Nephron (organoid): ENCODE measurements at regions not wholly inside any gene's neighbourhood (a gene's known extent, or its start where the extent isn't known, plus 50 kb on each side); places are given as distances from the start of the nearest gene placed in this dataset.

Source experiments
- H3K27ac Mint-ChIP-seq, 3 experiments: 2 replicates each; pipeline ENCODE4 v1.8.0; 2020; ENCODE audit warnings: mixed read lengths in 3 of 3, mild to moderate bottlenecking in 2 of 3, moderate library complexity in 1 of 3
- H3K27me3 Mint-ChIP-seq: 2 replicates; pipeline ENCODE4 v1.8.0; 2021; ENCODE audit warnings: low read depth, mild to moderate bottlenecking, moderate library complexity, mixed read lengths
- H3K36me3 Mint-ChIP-seq: 2 replicates; pipeline ENCODE4 v1.8.0; 2020; ENCODE audit warnings: low read depth, mixed read lengths
- H3K4me1 Mint-ChIP-seq: 2 replicates; pipeline ENCODE4 v1.8.0; 2020; ENCODE audit warnings: mixed read lengths
- H3K4me3 Mint-ChIP-seq, 3 experiments: 2 replicates each; pipeline ENCODE4 v1.8.0; 2020; ENCODE audit warnings: mild to moderate bottlenecking in 3 of 3, mixed read lengths in 3 of 3, moderate library complexity in 2 of 3
- H3K9me3 Mint-ChIP-seq: 2 replicates; pipeline ENCODE4 v1.8.0; 2020; ENCODE audit warnings: mixed read lengths
- TF ChIP-seq, protein P1 (sequence below), 3 experiments: fragments of 200-600 bp; sonication (generic); IDR thresholded peaks; one replicate each; pipeline ENCODE4 v1.5.0; 2021; ENCODE audit warnings: antibody characterized with exemption in 3 of 3; ENCODE audit not compliant: unreplicated experiment in 3 of 3

DNA sequence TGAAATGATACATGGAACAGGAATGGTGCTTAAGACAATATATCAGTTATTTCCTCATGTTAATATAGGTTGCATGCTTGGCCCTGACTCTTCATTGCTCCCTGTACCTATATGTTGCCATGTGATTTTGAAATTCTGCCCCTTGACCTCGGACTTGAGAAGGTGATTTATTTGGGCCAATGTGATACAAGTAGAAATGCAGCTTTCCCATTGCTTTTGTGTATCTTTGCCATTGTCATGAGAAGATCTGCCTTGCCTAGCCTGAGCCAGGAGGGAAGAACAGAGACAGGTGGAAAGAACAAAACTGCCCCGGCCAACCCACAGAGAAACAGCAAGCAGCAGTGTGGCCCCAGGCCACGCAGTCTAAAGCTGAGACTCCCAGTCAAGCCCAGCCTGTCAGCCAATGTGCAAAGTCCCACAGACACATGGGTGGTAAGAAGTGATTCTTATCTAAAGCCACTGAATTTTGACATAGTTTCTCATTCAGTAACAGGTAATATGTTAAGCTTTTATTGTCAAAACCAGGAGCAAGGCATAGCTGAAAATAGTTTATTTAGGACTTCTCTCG lies 245.7 kb upstream of the RND3 start:
- Mint-ChIP-seq H3K36me3 (no peaks in the 10 kb centered on the region), H3K9me3 (no peaks in the 10 kb centered on the region), H3K4me1 (peaks cover 7% of the 10 kb centered on the region), H3K4me3 (no peak overlapping the region), H3K27ac (no peak overlapping the region), H3K27me3 (peaks cover 3% of the 10 kb centered on the region)
- TF ChIP-seq, protein P1, sequence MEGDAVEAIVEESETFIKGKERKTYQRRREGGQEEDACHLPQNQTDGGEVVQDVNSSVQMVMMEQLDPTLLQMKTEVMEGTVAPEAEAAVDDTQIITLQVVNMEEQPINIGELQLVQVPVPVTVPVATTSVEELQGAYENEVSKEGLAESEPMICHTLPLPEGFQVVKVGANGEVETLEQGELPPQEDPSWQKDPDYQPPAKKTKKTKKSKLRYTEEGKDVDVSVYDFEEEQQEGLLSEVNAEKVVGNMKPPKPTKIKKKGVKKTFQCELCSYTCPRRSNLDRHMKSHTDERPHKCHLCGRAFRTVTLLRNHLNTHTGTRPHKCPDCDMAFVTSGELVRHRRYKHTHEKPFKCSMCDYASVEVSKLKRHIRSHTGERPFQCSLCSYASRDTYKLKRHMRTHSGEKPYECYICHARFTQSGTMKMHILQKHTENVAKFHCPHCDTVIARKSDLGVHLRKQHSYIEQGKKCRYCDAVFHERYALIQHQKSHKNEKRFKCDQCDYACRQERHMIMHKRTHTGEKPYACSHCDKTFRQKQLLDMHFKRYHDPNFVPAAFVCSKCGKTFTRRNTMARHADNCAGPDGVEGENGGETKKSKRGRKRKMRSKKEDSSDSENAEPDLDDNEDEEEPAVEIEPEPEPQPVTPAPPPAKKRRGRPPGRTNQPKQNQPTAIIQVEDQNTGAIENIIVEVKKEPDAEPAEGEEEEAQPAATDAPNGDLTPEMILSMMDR (IDR thresholded peaks at IDR 0.05; ENCODE audit: unreplicated experiment in 3 of 3) = no peak

DNA sequence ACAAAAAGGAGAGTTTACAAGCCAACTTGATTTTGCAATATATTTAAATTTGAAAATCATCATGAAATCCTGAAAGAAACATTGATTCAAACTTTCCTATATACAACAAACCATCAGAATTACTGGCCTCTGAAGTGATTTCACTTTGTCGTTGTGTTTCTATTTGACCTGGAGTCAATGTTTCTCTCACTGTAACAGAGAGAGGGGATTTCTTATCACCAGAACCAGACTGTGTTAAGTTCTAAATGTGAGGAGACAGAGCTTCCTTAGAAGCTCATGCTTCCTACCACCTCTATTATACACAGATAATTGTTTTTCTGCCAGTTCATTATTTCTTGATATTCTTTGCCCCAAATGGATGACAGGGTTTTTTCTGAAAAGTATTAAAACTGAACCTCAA lies 245.0 kb upstream of the RND3 start:
- H3K27me3 Mint-ChIP-seq = peaks cover 3% of the 10 kb centered on the region
- H3K4me1 Mint-ChIP-seq = peaks cover 7% of the 10 kb centered on the region
- no peak overlapping the region for H3K4me3 Mint-ChIP-seq
- TF ChIP-seq, protein P1 (IDR thresholded peaks at IDR 0.05; ENCODE audit: unreplicated experiment in 3 of 3) = no peak
- no peaks in the 10 kb centered on the region for H3K9me3 Mint-ChIP-seq
- H3K36me3 Mint-ChIP-seq = no peaks in the 10 kb centered on the region
- H3K27ac Mint-ChIP-seq = no peak overlapping the region

DNA sequence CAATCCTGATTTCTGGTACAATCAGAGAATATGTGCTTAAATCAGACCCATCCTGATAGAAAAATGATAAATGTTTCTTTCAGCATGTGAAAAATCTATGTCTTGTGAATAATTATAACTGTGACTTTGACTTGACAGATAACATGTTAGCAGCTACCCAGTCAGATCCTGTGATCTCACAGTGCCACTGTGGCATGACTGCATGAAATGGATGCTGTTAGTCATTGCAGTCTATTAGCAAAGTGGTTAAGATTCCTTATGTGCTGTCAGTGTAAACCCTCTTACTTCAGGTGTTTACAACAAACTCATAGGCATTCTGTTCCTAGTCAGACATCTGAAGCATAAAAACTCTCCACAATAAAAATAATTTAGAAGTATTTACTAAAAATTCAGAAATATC lies 244.6 kb upstream of the RND3 start:
- Mint-ChIP-seq H3K9me3 (no peaks in the 10 kb centered on the region), H3K4me3 (no peak overlapping the region)

DNA sequence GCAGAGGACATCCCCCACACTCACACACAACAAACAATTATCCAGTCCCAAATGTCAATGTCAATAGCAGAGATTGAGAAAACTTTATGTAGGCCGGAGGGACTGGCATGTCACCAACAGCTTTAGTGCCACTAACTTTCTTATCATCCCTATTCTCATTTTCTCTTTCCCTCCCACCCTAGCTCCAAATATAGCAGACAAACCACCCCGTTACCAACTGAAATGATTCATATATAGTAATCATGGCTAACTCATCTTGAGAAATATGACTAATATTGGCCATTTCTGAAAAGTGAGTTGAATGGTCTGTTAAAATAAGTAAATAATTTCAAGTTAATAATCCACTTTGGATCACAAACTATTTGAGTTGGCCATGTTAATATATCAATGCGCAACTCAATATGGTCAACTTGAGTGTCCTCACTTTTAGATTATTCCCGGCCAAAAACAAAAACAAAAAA lies 242.1 kb upstream of the RND3 start:
- peaks cover 7% of the 10 kb centered on the region for H3K4me1 Mint-ChIP-seq
- H3K4me3 Mint-ChIP-seq = no peak overlapping the region
- TF ChIP-seq, protein P1 (IDR thresholded peaks at IDR 0.05; ENCODE audit: unreplicated experiment in 3 of 3) = no peak
- H3K27ac Mint-ChIP-seq = no peak overlapping the region
- H3K36me3 Mint-ChIP-seq = no peaks in the 10 kb centered on the region
- H3K27me3 Mint-ChIP-seq = peaks cover 3% of the 10 kb centered on the region
- peaks cover 12% of the 10 kb centered on the region for H3K9me3 Mint-ChIP-seq

More for the DNA sequence above, 244.6 kb upstream of the RND3 start:
- TF ChIP-seq, protein P1 (IDR thresholded peaks at IDR 0.05; ENCODE audit: unreplicated experiment in 3 of 3) = no peak
- H3K4me1 Mint-ChIP-seq = peaks cover 7% of the 10 kb centered on the region
- no peak overlapping the region for H3K27ac Mint-ChIP-seq
- H3K27me3 Mint-ChIP-seq = peaks cover 3% of the 10 kb centered on the region
- no peaks in the 10 kb centered on the region for H3K36me3 Mint-ChIP-seq

DNA sequence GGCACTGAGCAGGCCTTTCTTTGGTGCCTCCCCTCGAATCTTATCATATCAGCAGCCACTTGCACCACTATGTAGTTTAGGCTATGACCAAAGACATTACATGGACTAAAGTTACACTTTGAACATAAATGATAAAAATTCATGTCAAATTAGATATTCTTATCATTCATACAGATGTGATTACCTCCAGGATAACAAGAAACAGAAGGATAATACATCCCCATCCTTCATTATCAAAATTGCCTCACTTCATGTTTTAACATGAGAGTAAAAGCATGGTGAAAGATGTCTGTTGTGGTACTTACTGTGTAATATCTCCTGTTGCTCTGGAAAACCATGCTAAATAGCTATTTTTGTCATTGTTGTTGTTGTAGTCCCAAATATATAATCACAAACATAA lies 230.8 kb upstream of the RND3 start:
- TF ChIP-seq, protein P1 (IDR thresholded peaks at IDR 0.05; ENCODE audit: unreplicated experiment in 3 of 3) = no peak
- Mint-ChIP-seq H3K9me3 (peaks cover 2% of the 10 kb centered on the region), H3K4me3 (no peak overlapping the region), H3K36me3 (no peaks in the 10 kb centered on the region), H3K27me3 (peaks cover 3% of the 10 kb centered on the region), H3K27ac (no peak overlapping the region), H3K4me1 (peaks cover 6% of the 10 kb centered on the region)

DNA sequence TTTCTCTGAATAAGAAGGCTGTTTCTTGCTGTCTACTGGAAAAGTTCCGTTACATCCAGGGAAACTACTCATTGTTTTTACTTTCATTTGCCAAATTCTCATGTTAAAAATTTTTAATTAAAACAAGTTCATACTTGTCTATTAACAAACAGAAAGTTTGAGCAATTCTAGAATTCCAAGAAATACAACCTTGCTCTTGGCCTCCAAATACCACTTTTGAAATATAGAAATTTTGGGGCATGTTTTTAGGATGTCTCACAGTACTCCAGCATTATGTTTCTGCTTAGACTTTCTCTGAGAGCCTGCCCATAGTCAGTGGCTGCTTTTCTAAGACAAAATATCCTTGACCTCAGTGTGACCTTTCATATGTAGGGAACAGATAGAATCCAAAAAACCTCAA lies 228.7 kb upstream of the RND3 start:
- H3K36me3 Mint-ChIP-seq = no peaks in the 10 kb centered on the region
- no peak overlapping the region for H3K4me3 Mint-ChIP-seq
- H3K4me1 Mint-ChIP-seq = no peaks in the 10 kb centered on the region
- H3K27me3 Mint-ChIP-seq = peaks cover 3% of the 10 kb centered on the region
- H3K9me3 Mint-ChIP-seq = no peaks in the 10 kb centered on the region
- H3K27ac Mint-ChIP-seq = no peak overlapping the region
- TF ChIP-seq, protein P1 (IDR thresholded peaks at IDR 0.05; ENCODE audit: unreplicated experiment in 3 of 3) = no peak
